Caco-2 (cell line): ENCODE measurements at regions not wholly inside any gene's neighbourhood (a gene's known extent, or its start where the extent isn't known, plus 50 kb on each side); places are given as distances from the start of the nearest gene placed in this dataset.

Experiments
- BruUV-seq: library from RNA; stranded (reverse); fragments of 400-500 nt; replicated peaks from 2 replicates; lab custom pipeline; 2021; lab: Mats Ljungman, UMichigan
- CTCF ChIA-PET: fragments of 300-600 bp; sonication (Branson Sonifier 250); formaldehyde crosslinking; loops from one replicate; lab custom pipeline; 2022; ENCODE audit warnings: antibody characterized with exemption; lab: Charles Lee
- POLR2A ChIA-PET: fragments of 300-600 bp; sonication (Branson Sonifier 250); formaldehyde crosslinking; loops from one replicate; lab custom pipeline; 2022; ENCODE audit warnings: antibody characterized with exemption; lab: Charles Lee
- DNase-seq, 2 experiments: peaks; one replicate each; pipeline versions ENCODE4 v3.0.0 to v3.0.0-alpha.2; 2020 to 2022
- H3K27me3 ChIP-seq: replicated peaks from 2 replicates; pipeline ENCODE4 v1.6.0; 2011; ENCODE audit warnings: low read length; ENCODE audit not compliant: control insufficient read depth, insufficient read depth
- H3K36me3 ChIP-seq: 2 replicates; pipeline ENCODE4 v1.5.1; 2011; ENCODE audit warnings: low read length; ENCODE audit not compliant: control insufficient read depth, insufficient read depth
- H3K4me1 ChIP-seq: fragments of 250-450 bp; sonication (Bioruptor Pico); 2 replicates; pipeline ENCODE4 v1.5.1; 2020; ENCODE audit warnings: mild to moderate bottlenecking
- H3K4me3 ChIP-seq: 2 replicates; pipeline ENCODE4 v1.5.1; 2011; ENCODE audit warnings: low read depth, mild to moderate bottlenecking, control low read depth, low read length
- H3K9me3 ChIP-seq: fragments of 250-450 bp; sonication (Bioruptor Pico); 2 replicates; pipeline ENCODE4 v1.5.1; 2020; ENCODE audit warnings: mild to moderate bottlenecking, moderate library complexity
- H3K27ac Mint-ChIP-seq: one replicate; pipeline ENCODE4 v1.8.0; 2022; ENCODE audit warnings: mixed read lengths; ENCODE audit not compliant: unreplicated experiment
- H3K27me3 Mint-ChIP-seq: one replicate; pipeline ENCODE4 v1.8.0; 2022; ENCODE audit warnings: mixed read lengths; ENCODE audit not compliant: insufficient read depth, unreplicated experiment
- H3K36me3 Mint-ChIP-seq: one replicate; pipeline ENCODE4 v1.8.0; 2022; ENCODE audit warnings: mild to moderate bottlenecking, mixed read lengths; ENCODE audit not compliant: insufficient read depth, unreplicated experiment
- H3K4me1 Mint-ChIP-seq: one replicate; pipeline ENCODE4 v1.8.0; 2022; ENCODE audit warnings: low read depth, mixed read lengths; ENCODE audit not compliant: unreplicated experiment
- H3K4me3 Mint-ChIP-seq: one replicate; pipeline ENCODE4 v1.8.0; 2022; ENCODE audit warnings: mild to moderate bottlenecking, moderate library complexity, mixed read lengths; ENCODE audit not compliant: unreplicated experiment
- H3K9me3 Mint-ChIP-seq: one replicate; pipeline ENCODE4 v1.8.0; 2022; ENCODE audit warnings: mixed read lengths; ENCODE audit not compliant: unreplicated experiment
- intact Hi-C: fragments of 100-400 bp; cut with micrococcal nuclease; formaldehyde crosslinking; loops from one replicate; pipeline ENCODE4 v1.10.0; 2022; ENCODE audit not compliant: unreplicated experiment
- TF ChIP-seq, protein P1 (sequence below), 2 experiments: fragments of 200-600 bp in 1 of 2; IDR thresholded peaks; 1 replicate in 1 of 2; 2 replicates in 1 of 2; pipeline versions ENCODE4 v1.5.1 to v1.8.0; 2011 to 2022; ENCODE audit warnings: antibody characterized with exemption in 1 of 2, control low read depth in 1 of 2, inconsistent platforms in 1 of 2, low read depth in 1 of 2, low read length in 1 of 2, mild to moderate bottlenecking in 1 of 2, moderate library complexity in 1 of 2; ENCODE audit not compliant: insufficient read depth in 1 of 2, severe bottlenecking in 1 of 2, unreplicated experiment in 1 of 2

DNA sequence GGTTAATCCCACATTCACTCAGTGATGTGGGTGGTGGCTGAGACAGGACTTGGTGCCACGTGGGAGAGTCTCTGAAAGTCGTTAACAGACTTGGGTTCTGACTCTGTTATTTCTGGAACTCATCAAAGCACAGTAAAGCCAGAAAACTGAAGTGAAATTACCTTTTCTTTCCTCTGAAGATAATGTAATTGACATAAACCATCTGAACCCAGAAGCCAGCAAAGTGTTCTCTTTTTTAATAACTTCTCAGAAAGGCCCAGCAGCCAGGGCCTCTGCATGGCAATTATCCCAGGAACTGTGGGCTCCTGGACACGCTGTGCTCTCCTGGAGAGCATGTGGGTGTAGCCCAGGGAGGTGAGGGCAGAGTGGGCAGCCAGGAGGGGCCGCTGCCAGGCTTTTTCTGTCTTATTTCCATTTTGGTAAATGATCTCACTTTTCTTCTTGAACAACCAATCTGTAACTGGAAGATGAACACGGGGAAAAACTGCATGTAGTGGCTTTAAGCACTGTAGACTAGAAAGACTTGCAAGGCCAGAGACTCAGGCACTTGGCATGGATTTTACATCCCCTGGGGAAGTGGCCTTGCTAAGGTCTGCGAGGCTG lies 444.1 kb upstream of the TMEM132C start:
- peaks cover 21% of the 10 kb centered on the region for H3K9me3 Mint-ChIP-seq
- no peak for DNase-seq
- no peaks in the 10 kb centered on the region for H3K4me1 ChIP-seq

GRCh38 chr12:127823801-127824200 lies 443.2 kb upstream of the TMEM132C start:
- H3K36me3 Mint-ChIP-seq, result no peaks in the 10 kb centered on the region
- intact Hi-C loops, result no loop called here
- H3K27ac Mint-ChIP-seq, result no peak overlapping the region
- no peak overlapping the region for H3K4me3 Mint-ChIP-seq
- no peak for DNase-seq
- ChIA-PET POLR2A (no interaction called here), CTCF (no interaction called here)
- Histone ChIP-seq H3K4me3 (no peak overlapping the region), H3K4me1 (no peaks in the 10 kb centered on the region), H3K27me3 (no peaks in the 10 kb centered on the region), H3K9me3 (no peaks in the 10 kb centered on the region), H3K36me3 (no peaks in the 10 kb centered on the region)
- TF ChIP-seq, protein P1, sequence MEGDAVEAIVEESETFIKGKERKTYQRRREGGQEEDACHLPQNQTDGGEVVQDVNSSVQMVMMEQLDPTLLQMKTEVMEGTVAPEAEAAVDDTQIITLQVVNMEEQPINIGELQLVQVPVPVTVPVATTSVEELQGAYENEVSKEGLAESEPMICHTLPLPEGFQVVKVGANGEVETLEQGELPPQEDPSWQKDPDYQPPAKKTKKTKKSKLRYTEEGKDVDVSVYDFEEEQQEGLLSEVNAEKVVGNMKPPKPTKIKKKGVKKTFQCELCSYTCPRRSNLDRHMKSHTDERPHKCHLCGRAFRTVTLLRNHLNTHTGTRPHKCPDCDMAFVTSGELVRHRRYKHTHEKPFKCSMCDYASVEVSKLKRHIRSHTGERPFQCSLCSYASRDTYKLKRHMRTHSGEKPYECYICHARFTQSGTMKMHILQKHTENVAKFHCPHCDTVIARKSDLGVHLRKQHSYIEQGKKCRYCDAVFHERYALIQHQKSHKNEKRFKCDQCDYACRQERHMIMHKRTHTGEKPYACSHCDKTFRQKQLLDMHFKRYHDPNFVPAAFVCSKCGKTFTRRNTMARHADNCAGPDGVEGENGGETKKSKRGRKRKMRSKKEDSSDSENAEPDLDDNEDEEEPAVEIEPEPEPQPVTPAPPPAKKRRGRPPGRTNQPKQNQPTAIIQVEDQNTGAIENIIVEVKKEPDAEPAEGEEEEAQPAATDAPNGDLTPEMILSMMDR (IDR thresholded peaks at IDR 0.05; ENCODE audit: insufficient read depth in 1 of 2, low read depth in 1 of 2, low read length in 1 of 2, severe bottlenecking in 1 of 2, unreplicated experiment in 1 of 2), result no peak
- H3K27me3 Mint-ChIP-seq, result peaks cover 2% of the 10 kb centered on the region
- H3K9me3 Mint-ChIP-seq, result peaks cover 21% of the 10 kb centered on the region
- no peaks in the 10 kb centered on the region for H3K4me1 Mint-ChIP-seq
- no TSS peak for BruUV-seq

More for the DNA sequence above, 444.1 kb upstream of the TMEM132C start:
- Mint-ChIP-seq H3K4me3 (no peak overlapping the region), H3K27me3 (peaks cover 2% of the 10 kb centered on the region), H3K27ac (no peak overlapping the region), H3K4me1 (no peaks in the 10 kb centered on the region), H3K36me3 (no peaks in the 10 kb centered on the region)
- Histone ChIP-seq H3K27me3 (no peaks in the 10 kb centered on the region), H3K9me3 (no peaks in the 10 kb centered on the region), H3K4me3 (no peak overlapping the region), H3K36me3 (no peaks in the 10 kb centered on the region)
- ChIA-PET POLR2A (no interaction called here), CTCF (no interaction called here)
- no TSS peak for BruUV-seq
- intact Hi-C loops, result no loop called here
- TF ChIP-seq, protein P1 (IDR thresholded peaks at IDR 0.05; ENCODE audit: insufficient read depth in 1 of 2, low read depth in 1 of 2, low read length in 1 of 2, severe bottlenecking in 1 of 2, unreplicated experiment in 1 of 2), result no peak

- TF ChIP-seq, protein P1 (IDR thresholded peaks at IDR 0.05; ENCODE audit: insufficient read depth in 1 of 2, low read depth in 1 of 2, low read length in 1 of 2, severe bottlenecking in 1 of 2, unreplicated experiment in 1 of 2), result no peak
- H3K27me3 Mint-ChIP-seq, result no peaks in the 10 kb centered on the region
- no peaks in the 10 kb centered on the region for H3K36me3 ChIP-seq
- CTCF ChIA-PET, result no interaction called here
- POLR2A ChIA-PET, result no interaction called here
- H3K4me3 Mint-ChIP-seq, result no peak overlapping the region
- no peak overlapping the region for H3K27ac Mint-ChIP-seq
- H3K4me1 Mint-ChIP-seq, result no peaks in the 10 kb centered on the region
- intact Hi-C loops, result no loop called here
- peaks cover 12% of the 10 kb centered on the region for H3K9me3 Mint-ChIP-seq
- H3K4me3 ChIP-seq, result no peak overlapping the region
- H3K9me3 ChIP-seq, result no peaks in the 10 kb centered on the region
- no peaks in the 10 kb centered on the region for H3K27me3 ChIP-seq
- no TSS peak for BruUV-seq
- no peak for DNase-seq
- H3K36me3 Mint-ChIP-seq, result no peaks in the 10 kb centered on the region
- no peaks in the 10 kb centered on the region for H3K4me1 ChIP-seq
These were observed 437.5 kb upstream of the TMEM132C start for GRCh38 chr12:127829281-127830064.
